ENCODE measurements at regions not wholly inside any gene's neighbourhood (a gene's known extent, or its start where the extent isn't known, plus 50 kb on each side); places are given as distances from the start of the nearest gene placed in this dataset.

DNA sequence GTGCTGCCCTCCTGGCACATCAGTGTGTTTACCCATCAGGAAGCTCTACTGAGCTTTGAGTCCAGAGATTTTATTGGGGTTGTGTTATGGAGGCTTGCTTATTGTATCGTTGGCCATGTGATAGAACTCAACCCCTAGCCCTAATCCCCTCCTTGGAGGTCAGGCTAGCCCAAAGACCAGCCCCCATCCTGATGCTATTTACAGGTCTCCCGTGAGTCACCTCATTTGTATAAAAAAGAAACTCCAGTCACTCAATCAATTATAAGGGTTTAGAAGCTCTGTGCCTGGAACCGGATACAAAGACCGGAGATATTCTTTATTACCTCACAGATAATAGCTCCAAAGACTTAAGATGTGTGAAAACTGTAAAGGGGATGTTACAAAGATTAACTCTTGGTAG, 405.9 kb downstream of the CNTNAP4 start:
- no peak for TF ChIP-seq ARNTL (CRISPR knock-in tag; IDR thresholded peaks at IDR 0.05; ENCODE audit: borderline replicate concordance, low read depth)
- TF ChIP-seq, protein P1, sequence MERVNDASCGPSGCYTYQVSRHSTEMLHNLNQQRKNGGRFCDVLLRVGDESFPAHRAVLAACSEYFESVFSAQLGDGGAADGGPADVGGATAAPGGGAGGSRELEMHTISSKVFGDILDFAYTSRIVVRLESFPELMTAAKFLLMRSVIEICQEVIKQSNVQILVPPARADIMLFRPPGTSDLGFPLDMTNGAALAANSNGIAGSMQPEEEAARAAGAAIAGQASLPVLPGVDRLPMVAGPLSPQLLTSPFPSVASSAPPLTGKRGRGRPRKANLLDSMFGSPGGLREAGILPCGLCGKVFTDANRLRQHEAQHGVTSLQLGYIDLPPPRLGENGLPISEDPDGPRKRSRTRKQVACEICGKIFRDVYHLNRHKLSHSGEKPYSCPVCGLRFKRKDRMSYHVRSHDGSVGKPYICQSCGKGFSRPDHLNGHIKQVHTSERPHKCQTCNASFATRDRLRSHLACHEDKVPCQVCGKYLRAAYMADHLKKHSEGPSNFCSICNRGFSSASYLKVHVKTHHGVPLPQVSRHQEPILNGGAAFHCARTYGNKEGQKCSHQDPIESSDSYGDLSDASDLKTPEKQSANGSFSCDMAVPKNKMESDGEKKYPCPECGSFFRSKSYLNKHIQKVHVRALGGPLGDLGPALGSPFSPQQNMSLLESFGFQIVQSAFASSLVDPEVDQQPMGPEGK (CRISPR knock-in tag; IDR thresholded peaks at IDR 0.05; ENCODE audit: borderline replicate concordance): no peak
- no peak for TF ChIP-seq TOX (CRISPR knock-in tag; IDR thresholded peaks at IDR 0.05; ENCODE audit: borderline replicate concordance)
- TF ChIP-seq POU6F1 (CRISPR knock-in tag; IDR thresholded peaks at IDR 0.05; ENCODE audit: borderline replicate concordance, low read depth): no peak
- TF ChIP-seq, protein P2, sequence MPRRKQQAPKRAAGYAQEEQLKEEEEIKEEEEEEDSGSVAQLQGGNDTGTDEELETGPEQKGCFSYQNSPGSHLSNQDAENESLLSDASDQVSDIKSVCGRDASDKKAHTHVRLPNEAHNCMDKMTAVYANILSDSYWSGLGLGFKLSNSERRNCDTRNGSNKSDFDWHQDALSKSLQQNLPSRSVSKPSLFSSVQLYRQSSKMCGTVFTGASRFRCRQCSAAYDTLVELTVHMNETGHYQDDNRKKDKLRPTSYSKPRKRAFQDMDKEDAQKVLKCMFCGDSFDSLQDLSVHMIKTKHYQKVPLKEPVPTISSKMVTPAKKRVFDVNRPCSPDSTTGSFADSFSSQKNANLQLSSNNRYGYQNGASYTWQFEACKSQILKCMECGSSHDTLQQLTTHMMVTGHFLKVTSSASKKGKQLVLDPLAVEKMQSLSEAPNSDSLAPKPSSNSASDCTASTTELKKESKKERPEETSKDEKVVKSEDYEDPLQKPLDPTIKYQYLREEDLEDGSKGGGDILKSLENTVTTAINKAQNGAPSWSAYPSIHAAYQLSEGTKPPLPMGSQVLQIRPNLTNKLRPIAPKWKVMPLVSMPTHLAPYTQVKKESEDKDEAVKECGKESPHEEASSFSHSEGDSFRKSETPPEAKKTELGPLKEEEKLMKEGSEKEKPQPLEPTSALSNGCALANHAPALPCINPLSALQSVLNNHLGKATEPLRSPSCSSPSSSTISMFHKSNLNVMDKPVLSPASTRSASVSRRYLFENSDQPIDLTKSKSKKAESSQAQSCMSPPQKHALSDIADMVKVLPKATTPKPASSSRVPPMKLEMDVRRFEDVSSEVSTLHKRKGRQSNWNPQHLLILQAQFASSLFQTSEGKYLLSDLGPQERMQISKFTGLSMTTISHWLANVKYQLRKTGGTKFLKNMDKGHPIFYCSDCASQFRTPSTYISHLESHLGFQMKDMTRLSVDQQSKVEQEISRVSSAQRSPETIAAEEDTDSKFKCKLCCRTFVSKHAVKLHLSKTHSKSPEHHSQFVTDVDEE (CRISPR knock-in tag; IDR thresholded peaks at IDR 0.05): no peak
- TF ChIP-seq TCF4 (CRISPR knock-in tag; IDR thresholded peaks at IDR 0.05; ENCODE audit: borderline replicate concordance): no peak
- no peak for TF ChIP-seq SNAI2 (CRISPR knock-in tag; IDR thresholded peaks at IDR 0.05)

Data from SK-N-SH treated with all-trans-retinoic acid at 6 μM for 48 hours (cell line).